ENCODE measurements at regions not wholly inside any gene's neighbourhood (a gene's known extent, or its start where the extent isn't known, plus 50 kb on each side); places are given as distances from the start of the nearest gene placed in this dataset.
A peak's percentile ranks its signal among the peaks of the same experiment; 100 is the strongest.

DNA sequence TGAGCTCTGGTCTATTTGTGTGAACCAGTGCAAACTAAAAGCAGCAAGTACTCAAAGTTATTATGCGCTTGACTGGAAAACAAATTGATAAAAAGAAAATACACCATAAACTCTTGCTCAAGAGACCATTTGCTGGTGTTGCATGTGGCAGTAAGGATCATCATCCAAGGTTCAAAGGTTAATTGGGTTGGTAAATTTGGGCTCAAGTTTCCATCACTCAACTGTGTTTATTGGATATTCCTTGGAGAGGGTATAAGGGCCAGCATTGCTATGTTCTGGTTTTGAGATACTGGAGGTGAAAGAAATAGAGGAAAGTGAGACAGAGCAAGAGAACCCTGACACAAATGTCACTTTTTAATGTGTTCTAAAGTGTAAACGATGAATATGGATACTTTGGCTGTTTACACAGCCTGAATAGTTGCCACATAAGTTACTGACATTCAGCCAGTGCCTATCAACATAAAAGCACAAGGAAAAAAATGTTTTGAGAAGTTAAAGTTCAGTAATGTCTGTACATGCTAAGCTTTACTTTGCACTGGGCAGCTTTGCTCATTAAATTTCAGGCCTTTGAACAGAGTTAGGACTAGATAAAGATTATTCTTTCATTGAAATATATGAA is 736.1 kb downstream of the HDGFL1 start:
- Histone ChIP-seq H3K9me3 (ENCODE audit: control insufficient read depth, low read depth, low read length) (no peaks in the 10 kb centered on the region), H3K4me3 (ENCODE audit: low read length) (no peak overlapping the region), H3K27me3 (ENCODE audit: control insufficient read depth, insufficient read depth, low read length) (no peaks in the 10 kb centered on the region), H3K36me3 (ENCODE audit: control insufficient read depth, insufficient read depth, low read length) (no peaks in the 10 kb centered on the region), H3K27ac (ENCODE audit: low read length) (peak overlapping the region; percentile 3), H3K4me1 (ENCODE audit: control insufficient read depth, insufficient read depth, low read length) (no peaks in the 10 kb centered on the region)
- DNase-seq: peak in 1 of 2 donors; percentile 47
- no CpG with 5 or more reads among the region's 2 CpGs for WGBS (ENCODE audit: insufficient coverage, low lambda C conversion rate)

DNA sequence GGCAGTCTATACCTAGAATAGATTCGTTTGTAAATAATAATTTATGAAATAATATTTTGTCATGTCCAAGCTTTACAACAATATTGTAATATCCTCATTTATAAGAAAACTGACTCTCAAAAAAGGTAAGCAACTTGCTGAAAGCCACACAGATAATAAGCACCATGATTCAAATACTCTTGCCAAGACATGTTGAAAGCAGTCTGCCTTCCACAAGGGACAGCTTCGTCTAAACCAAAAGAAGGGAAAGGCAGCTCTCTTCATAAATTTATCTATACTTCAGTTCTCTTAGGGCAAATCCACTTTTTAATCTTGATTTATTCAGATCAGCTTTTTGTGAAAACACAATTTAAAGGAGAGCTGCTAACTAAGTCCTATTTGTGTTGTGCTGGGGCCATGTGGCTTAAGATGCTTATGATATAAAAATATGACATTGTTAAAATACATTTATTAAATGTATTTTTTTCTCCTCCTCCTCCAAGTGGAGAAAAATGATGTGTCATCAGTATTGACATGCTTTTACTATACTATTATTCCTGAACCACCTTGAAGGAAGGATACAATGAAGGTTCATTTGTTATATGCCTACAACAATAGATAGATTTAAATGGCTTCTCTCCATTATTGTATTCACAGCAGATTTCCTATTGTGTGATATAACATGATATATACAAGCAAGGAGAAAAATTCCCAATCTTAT is 737.0 kb downstream of the HDGFL1 start:
- no CpG with 5 or more reads among the region's 2 CpGs for WGBS (ENCODE audit: insufficient coverage, low lambda C conversion rate)
- no peaks in the 10 kb centered on the region for H3K27me3 ChIP-seq (ENCODE audit: control insufficient read depth, insufficient read depth, low read length)

DNA sequence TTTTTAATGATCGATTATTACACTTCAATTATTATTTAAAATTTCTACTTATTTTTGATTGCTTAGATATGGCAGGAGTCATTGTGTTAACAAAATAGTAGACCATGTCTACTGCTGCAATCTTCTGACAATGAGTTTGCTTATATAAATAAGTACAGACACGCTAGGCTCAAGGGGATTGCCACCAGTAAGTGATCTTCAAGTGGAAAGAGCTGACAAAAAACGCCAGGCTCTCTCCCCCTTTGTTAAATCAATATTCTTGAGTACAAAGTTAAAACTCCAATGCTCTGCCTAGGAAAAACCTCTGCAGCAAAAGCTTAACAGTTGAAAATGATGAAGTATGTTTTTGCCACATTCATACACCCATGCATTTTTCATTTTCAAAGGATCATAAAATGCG is 738.1 kb downstream of the HDGFL1 start:
- no peak for DNase-seq
- 100% methylated on average over 2 of the region's 4 CpGs for WGBS (ENCODE audit: insufficient coverage, low lambda C conversion rate)
- Histone ChIP-seq H3K36me3 (ENCODE audit: control insufficient read depth, insufficient read depth, low read length) (no peaks in the 10 kb centered on the region), H3K4me1 (ENCODE audit: control insufficient read depth, insufficient read depth, low read length) (no peaks in the 10 kb centered on the region), H3K27me3 (ENCODE audit: control insufficient read depth, insufficient read depth, low read length) (no peaks in the 10 kb centered on the region), H3K9me3 (ENCODE audit: control insufficient read depth, low read depth, low read length) (no peaks in the 10 kb centered on the region), H3K27ac (ENCODE audit: low read length) (no peak overlapping the region), H3K4me3 (ENCODE audit: low read length) (no peak overlapping the region)

More for the DNA sequence above, 737.0 kb downstream of the HDGFL1 start:
- no peak for DNase-seq
- Histone ChIP-seq H3K36me3 (ENCODE audit: control insufficient read depth, insufficient read depth, low read length) (no peaks in the 10 kb centered on the region), H3K9me3 (ENCODE audit: control insufficient read depth, low read depth, low read length) (no peaks in the 10 kb centered on the region), H3K27ac (ENCODE audit: low read length) (no peak overlapping the region), H3K4me3 (ENCODE audit: low read length) (no peak overlapping the region), H3K4me1 (ENCODE audit: control insufficient read depth, insufficient read depth, low read length) (no peaks in the 10 kb centered on the region)

DNA sequence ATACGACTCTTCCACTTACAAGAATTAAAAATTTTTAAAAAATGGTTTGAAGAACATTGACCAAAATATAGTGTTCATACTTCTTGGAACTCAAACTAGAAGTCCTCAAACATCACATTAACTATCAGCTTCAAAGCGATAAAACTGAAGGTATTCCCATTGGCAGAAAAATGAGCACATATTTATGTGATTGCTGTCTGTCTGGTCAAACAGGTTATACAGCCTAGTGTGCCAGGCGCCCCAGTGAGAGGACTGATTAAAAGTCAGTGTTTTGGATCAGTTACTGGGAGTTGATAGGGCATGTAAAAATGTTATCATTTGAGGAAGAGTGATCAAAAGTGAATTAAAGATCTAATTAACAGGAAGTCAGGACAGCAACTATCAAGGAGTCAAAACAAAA is 738.8 kb downstream of the HDGFL1 start:
- Histone ChIP-seq H3K36me3 (ENCODE audit: control insufficient read depth, insufficient read depth, low read length) (no peaks in the 10 kb centered on the region), H3K9me3 (ENCODE audit: control insufficient read depth, low read depth, low read length) (no peaks in the 10 kb centered on the region), H3K27ac (ENCODE audit: low read length) (no peak overlapping the region), H3K4me1 (ENCODE audit: control insufficient read depth, insufficient read depth, low read length) (no peaks in the 10 kb centered on the region), H3K4me3 (ENCODE audit: low read length) (no peak overlapping the region), H3K27me3 (ENCODE audit: control insufficient read depth, insufficient read depth, low read length) (no peaks in the 10 kb centered on the region)
- no CpG with 5 or more reads among the region's 3 CpGs for WGBS (ENCODE audit: insufficient coverage, low lambda C conversion rate)
- DNase-seq: no peak

DNA sequence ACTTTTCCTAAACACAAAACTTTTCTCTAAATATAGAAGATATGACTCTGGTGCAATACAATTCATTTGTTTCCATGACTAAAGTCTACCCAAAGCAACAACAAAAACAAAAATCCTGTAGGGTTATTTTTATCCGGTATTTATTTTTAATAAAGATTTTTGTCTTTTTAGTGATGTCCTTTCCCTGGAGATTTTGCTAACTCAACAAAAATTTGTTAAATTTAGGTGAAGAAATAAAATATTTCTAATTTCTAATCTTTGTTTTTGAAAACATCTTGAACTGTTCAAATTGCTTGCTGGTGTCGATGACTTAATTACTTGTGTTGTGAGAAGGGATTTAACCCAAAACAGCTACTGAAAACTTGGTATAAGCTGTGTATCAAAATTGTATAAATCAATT is 741.8 kb downstream of the HDGFL1 start:
- WGBS (ENCODE audit: insufficient coverage, low lambda C conversion rate): 100% methylated on average over 2 of the region's 2 CpGs
- H3K36me3 ChIP-seq (ENCODE audit: control insufficient read depth, insufficient read depth, low read length): no peaks in the 10 kb centered on the region
- H3K9me3 ChIP-seq (ENCODE audit: control insufficient read depth, low read depth, low read length): no peaks in the 10 kb centered on the region

DNA sequence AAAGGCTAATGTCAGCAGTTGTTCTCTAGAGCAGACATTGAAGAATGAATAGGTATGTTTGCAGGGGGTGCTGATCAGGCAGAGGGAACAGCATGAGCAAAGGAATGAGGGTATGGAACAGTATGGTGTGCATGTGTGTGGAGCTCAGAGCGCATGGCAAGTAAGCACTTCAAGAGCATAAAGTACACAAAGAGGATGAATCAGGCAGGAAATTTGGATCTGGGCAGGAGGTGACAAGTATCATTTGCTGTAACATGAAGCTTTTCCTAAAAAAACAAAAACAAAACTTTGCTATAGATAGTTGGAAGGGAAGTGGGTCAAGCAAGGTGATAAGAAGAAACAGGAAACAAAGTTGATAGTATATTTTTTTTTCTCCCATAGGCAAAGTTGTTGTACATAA is 746.8 kb downstream of the HDGFL1 start:
- Histone ChIP-seq H3K27ac (ENCODE audit: low read length) (no peak overlapping the region), H3K4me1 (ENCODE audit: control insufficient read depth, insufficient read depth, low read length) (no peaks in the 10 kb centered on the region), H3K27me3 (ENCODE audit: control insufficient read depth, insufficient read depth, low read length) (no peaks in the 10 kb centered on the region), H3K9me3 (ENCODE audit: control insufficient read depth, low read depth, low read length) (no peaks in the 10 kb centered on the region), H3K4me3 (ENCODE audit: low read length) (no peak overlapping the region), H3K36me3 (ENCODE audit: control insufficient read depth, insufficient read depth, low read length) (no peaks in the 10 kb centered on the region)
- DNase-seq: no peak
- no CpG with 5 or more reads among the region's 1 CpG for WGBS (ENCODE audit: insufficient coverage, low lambda C conversion rate)

More for the DNA sequence above, 741.8 kb downstream of the HDGFL1 start:
- no peaks in the 10 kb centered on the region for H3K4me1 ChIP-seq (ENCODE audit: control insufficient read depth, insufficient read depth, low read length)
- H3K27me3 ChIP-seq (ENCODE audit: control insufficient read depth, insufficient read depth, low read length): no peaks in the 10 kb centered on the region
- no peak for DNase-seq
- H3K4me3 ChIP-seq (ENCODE audit: low read length): no peak overlapping the region
- H3K27ac ChIP-seq (ENCODE audit: low read length): no peak overlapping the region

DNA sequence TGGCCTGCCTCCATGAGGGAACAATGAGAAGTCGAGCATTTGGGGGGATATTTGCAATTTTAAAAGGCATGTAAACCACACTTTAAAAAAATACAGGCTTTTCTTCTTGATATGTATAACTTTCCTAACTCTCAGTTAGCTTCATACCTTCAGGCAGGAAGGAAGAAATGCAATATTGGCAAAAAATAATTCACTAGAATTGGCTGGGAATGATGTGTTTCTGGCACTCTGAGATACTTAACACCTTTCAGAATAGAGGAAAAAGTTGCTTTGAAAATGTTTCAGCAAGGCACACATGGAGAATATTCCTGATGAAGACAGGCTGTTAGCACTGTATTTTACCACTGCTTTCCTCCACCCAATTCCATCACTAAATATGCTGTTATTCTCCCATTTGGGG is 747.6 kb downstream of the HDGFL1 start:
- WGBS (ENCODE audit: insufficient coverage, low lambda C conversion rate): no CpG with 5 or more reads among the region's 1 CpG
- no peaks in the 10 kb centered on the region for H3K4me1 ChIP-seq (ENCODE audit: control insufficient read depth, insufficient read depth, low read length)
- no peak for DNase-seq
- H3K27me3 ChIP-seq (ENCODE audit: control insufficient read depth, insufficient read depth, low read length): no peaks in the 10 kb centered on the region
- no peaks in the 10 kb centered on the region for H3K9me3 ChIP-seq (ENCODE audit: control insufficient read depth, low read depth, low read length)
- H3K27ac ChIP-seq (ENCODE audit: low read length): no peak overlapping the region
- no peak overlapping the region for H3K4me3 ChIP-seq (ENCODE audit: low read length)
- no peaks in the 10 kb centered on the region for H3K36me3 ChIP-seq (ENCODE audit: control insufficient read depth, insufficient read depth, low read length)

DNA sequence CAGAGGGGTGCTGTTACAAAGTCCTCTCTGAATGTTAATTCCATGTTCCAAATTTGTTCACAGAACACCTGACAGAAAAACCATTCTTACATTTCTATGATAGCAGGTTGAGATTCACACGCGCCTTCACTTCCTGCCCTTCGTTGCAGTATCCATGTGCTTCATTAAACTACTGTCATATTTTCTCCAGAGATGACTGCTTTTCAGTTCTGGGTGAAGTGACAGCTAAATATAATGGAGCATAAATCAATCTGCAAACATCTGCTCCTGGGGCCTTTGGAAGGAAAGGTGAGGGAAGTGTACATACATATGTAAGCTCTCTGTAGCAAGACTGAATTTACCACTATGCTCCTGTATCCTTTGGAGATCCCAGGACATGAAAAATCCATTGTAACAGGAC is 750.2 kb downstream of the HDGFL1 start:
- no peaks in the 10 kb centered on the region for H3K4me1 ChIP-seq (ENCODE audit: control insufficient read depth, insufficient read depth, low read length)
- no CpG with 5 or more reads among the region's 3 CpGs for WGBS (ENCODE audit: insufficient coverage, low lambda C conversion rate)
- no peak overlapping the region for H3K27ac ChIP-seq (ENCODE audit: low read length)
- DNase-seq: no peak
- H3K9me3 ChIP-seq (ENCODE audit: control insufficient read depth, low read depth, low read length): no peaks in the 10 kb centered on the region
- no peaks in the 10 kb centered on the region for H3K27me3 ChIP-seq (ENCODE audit: control insufficient read depth, insufficient read depth, low read length)
- H3K36me3 ChIP-seq (ENCODE audit: control insufficient read depth, insufficient read depth, low read length): no peaks in the 10 kb centered on the region
- H3K4me3 ChIP-seq (ENCODE audit: low read length): no peak overlapping the region

DNA sequence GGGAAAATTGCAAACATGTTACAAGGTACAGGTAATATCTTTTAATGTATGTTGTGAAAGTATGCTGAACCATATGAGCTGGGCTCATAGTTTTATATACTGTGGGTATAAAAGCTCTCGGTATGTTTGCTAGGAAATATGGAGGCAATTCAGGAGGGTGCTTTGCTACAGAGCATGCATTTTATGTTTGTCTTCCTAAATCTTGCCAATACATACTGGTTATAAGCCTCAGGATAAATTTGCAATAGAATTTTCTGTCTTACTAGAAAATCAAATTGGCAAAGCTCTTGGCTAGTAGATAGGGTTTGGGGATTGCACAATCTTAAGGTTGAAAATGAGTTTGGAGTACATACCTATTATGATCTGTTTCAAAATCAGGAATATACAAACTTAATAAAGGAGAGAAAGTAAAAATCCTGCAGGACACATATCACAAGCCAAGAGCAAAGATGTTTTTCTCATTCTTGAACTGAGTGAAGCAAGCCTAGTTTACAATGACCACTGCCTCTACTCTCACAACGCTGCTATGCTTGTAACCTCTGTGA is 751.2 kb downstream of the HDGFL1 start:
- no peaks in the 10 kb centered on the region for H3K27me3 ChIP-seq (ENCODE audit: control insufficient read depth, insufficient read depth, low read length)
- WGBS (ENCODE audit: insufficient coverage, low lambda C conversion rate): no CpG with 5 or more reads among the region's 2 CpGs
- DNase-seq: no peak

DNA sequence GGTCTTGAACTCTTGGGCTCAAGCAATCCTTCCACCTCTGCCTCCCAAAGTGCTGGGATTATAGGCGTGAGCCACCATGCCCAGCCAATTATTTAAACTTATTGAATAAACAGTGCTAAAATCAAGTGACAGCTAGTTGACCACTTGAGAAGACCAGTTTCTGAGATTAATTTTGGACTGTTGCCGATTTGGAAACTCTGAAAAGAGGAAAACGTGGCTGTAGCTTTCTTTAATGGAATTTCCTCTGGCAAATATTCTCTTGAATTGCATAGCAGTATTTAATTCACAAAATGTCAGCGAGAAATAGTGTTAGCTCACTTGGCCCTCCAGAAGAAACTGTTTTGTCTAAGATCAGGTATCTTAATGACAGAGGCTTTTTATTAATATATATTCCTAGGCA is 754.5 kb downstream of the HDGFL1 start:
- Histone ChIP-seq H3K27me3 (ENCODE audit: control insufficient read depth, insufficient read depth, low read length) (no peaks in the 10 kb centered on the region), H3K9me3 (ENCODE audit: control insufficient read depth, low read depth, low read length) (no peaks in the 10 kb centered on the region)
- WGBS (ENCODE audit: insufficient coverage, low lambda C conversion rate): 100% methylated on average over 2 of the region's 4 CpGs

More for the DNA sequence above, 751.2 kb downstream of the HDGFL1 start:
- Histone ChIP-seq H3K36me3 (ENCODE audit: control insufficient read depth, insufficient read depth, low read length) (no peaks in the 10 kb centered on the region), H3K27ac (ENCODE audit: low read length) (no peak overlapping the region), H3K9me3 (ENCODE audit: control insufficient read depth, low read depth, low read length) (no peaks in the 10 kb centered on the region), H3K4me1 (ENCODE audit: control insufficient read depth, insufficient read depth, low read length) (no peaks in the 10 kb centered on the region), H3K4me3 (ENCODE audit: low read length) (no peak overlapping the region)

More for the DNA sequence above, 754.5 kb downstream of the HDGFL1 start:
- Histone ChIP-seq H3K36me3 (ENCODE audit: control insufficient read depth, insufficient read depth, low read length) (no peaks in the 10 kb centered on the region), H3K4me3 (ENCODE audit: low read length) (no peak overlapping the region), H3K27ac (ENCODE audit: low read length) (no peak overlapping the region), H3K4me1 (ENCODE audit: control insufficient read depth, insufficient read depth, low read length) (no peaks in the 10 kb centered on the region)
- DNase-seq: no peak

Data from large intestine (tissue), 3 donors.